Effector CD8-positive, alpha-beta T cell (primary cell): ENCODE measurements at regions not wholly inside any gene's neighbourhood (a gene's known extent, or its start where the extent isn't known, plus 50 kb on each side); places are given as distances from the start of the nearest gene placed in this dataset.
"Not testable (repeated sequence)": the region's sequence is repeated elsewhere in the genome, so short reads cannot be mapped to it uniquely, and the experiment has no call there.

ENCODE experiments used
- DNase-seq: peaks from one replicate; lab custom pipeline; 2025; lab: John Stamatoyannopoulos, UW

DNA sequence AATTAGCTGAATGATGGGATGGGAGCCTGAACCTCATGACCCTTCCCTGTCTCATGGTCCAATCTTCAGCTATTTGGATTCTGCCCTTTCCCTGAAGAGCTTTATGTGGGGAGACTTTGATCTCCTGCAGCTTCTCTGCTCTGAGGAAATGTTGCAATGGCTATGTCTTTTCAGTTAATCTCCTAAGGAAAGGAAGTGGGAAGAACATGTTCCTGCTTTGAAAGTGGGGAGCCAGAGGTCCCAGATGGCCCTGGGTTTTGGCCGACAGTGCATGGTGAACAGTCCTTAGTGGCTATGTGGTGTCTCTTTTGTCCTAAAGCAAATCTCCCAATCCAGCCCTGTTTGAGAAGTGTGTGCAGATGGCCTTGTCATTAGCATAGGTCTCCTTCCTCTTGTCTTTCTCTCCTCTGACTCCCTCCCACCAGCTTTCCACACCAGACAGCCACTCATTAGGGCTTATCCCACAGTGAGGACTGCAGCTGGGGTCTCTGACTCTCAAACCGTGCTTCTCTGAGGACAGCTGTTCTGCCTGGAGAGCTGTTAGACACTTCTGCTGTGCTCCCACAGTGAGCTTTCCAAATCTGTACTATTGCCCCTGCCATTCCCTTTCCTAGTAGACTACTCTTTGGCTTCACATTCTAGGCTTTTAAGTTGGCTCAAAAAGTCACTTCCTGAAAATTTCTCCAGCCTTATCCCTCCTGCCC, 365.8 kb upstream of the UMPS start:
- no peak for DNase-seq

DNA sequence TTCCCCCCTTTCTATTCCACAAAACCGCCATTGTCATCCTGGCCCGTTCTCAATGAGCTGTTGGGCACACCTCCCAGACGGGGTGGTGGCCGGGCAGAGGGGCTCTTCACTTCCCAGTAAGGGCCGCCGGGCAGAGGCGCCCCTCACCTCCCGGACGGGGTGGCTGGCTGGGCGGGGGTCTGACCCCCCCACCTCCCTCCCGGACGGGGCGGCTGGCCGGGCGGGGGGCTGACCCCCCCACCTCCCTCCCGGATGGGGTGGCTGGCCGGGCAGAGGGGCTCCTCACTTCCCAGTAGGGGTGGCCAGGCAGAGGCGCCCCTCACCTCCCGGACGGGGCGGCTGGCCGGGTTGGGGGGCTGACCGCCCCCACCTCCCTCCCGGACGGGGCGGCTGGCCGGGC, 363.6 kb upstream of the UMPS start:
- not testable (repeated sequence) for DNase-seq

DNA sequence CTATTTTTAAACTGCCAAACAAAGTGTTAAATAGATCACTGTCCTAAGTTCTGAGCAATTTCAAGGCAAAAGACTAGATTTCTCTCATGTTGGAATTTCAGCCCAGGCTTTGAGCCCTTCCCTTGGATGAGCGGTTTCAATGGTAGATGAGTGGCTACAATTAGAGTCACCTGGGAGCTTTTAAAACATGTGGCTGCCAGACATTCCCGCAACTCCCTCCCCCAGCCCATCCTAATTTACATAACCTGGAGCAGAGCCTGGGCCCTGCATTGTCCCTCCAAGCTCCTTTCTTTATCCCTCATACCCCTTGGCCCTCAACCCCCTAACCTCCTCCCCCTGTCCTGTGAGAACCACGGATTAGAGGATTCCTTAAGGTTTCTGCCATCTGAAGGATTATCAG, 357.5 kb upstream of the UMPS start:
- no peak for DNase-seq

DNA sequence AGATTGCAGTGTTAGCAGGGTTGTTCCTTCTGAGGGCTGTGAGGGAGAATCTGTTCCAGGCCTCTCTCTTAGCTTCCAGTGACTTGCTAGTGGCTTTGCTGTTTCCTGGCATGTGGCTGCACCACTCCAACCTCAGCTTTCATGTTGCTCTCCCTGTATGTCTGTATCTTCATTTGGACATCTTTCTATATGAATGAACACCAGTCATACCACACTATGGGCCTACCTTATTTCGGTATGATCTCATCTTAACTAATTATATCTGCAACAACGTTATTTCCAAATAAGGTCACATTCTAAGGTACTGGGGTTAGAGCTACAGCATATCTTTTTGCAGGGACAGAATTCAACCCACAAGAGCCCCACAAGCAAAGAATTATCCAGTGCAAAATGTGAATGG, 356.7 kb upstream of the UMPS start:
- no peak for DNase-seq

DNA sequence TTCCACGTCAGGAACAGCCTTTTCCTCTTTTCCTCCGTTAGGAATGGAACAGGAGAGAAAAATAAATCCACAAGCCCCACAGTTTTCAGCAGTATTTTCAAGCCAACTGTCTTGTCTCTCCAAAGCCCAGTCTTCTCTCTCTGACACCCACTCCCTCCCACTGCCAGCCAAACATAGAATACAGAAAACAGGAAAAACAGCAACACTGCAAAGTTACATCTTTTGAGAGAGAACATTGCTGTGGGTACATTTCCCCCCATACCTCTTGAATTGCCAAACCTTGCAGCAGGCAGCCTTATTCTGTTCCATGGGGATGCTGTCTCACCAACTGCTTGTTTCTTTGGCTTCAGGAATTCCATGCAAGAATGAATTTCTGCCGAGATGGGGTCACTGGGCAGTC, 355.7 kb upstream of the UMPS start:
- no peak for DNase-seq

DNA sequence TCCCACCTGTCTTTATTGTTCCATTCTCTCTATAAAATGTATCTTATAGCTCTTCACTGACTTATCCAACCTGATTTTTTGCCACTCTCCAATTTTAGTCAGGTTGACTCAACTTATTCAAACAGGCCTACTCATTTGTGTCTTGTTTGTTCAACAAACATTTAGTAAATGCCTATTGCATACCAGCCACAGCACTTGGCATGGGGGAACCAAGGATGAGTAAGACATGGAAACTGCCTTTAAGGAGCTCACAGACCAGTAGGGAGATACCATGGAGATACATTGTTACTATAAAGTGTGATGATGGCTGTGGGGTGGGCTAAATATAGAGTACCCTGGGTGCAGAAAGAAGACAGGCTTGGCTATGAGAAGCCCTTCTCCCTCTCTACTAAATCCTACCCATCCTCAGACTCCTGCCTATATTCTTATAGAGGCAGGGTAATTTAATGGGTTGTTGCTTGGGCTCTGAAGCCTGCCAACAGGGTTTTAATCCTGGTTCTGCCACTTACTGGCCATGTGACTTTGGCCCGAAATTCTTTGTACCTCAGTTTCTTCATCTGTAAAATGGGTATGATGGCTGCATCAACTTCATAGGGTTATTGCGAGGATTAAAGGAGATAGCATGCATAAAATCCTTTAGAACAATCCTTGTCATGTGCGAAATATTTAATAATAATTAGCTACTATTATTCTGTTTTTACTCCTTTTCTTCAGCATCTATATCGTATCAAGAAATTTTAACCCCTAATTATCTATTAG, 348.5 kb upstream of the UMPS start:
- DNase-seq, result no peak

DNA sequence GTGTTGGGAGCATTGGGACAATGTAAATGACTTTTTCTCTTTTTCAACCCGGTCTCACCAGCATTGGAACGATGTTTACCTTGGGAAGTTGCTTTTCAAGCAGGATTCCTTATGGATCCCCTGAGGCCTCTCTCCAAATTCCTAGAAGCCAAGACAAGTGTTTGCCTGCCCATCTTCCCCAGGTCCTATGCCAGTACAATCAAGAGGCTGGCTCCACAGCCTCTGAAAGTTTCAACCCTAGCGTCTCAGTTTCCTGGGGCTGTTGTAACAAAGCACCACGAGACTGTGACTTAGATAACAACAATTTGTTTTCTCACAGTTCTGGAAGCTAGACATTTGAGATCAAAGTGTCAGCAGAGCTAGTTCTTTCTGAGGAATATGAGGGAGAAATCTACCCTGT, 347.2 kb upstream of the UMPS start:
- no peak for DNase-seq

DNA sequence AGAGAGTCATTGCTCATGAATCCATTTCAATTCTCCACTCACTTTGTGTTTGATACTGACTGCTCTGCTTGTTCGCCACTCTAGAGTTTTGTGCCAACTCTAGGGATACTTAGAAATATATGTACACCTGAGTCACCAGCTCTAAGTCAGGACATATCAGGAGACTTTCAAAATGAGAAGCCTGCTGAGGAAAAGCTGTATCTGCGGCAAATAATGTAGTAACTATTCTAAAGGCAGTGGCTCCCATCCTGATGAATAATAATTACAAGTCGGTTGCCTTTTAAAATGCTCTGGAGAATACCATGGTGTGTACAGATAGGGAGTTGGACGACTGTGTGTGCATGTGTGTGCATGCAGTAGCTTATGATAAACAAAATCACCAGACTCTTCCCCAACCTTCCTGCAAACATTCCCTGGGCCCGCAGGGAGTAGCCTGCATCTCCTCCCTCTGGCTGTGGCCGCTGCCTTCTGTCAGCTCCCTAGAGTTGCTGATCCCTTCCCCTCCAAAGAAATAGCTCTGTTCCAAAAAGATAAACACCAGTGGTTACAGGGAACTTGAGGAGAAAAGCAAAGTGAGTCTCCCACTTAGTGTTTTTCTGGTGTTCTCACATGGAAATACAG, 346.3 kb upstream of the UMPS start:
- no peak for DNase-seq

DNA sequence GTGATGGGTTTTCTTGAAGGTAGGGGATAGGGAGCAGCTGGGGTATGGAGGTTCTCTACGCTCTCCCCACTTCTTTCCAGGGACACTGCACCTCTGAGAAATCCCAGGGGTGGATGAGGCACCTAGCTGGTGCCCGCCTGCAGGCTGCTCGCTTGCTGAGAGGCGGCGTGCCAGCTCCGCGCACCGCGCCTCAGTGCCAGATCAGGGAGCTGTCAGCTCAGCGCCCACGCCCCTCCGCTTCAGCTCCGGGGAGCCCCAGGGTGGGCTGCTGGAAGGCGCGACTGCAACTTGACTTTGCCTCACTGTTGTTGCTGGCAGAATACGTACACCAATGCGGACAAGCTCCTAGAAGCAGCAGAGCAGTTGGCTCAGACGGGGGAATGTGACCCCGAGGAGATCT, 345.7 kb upstream of the UMPS start:
- DNase-seq, result no peak

DNA sequence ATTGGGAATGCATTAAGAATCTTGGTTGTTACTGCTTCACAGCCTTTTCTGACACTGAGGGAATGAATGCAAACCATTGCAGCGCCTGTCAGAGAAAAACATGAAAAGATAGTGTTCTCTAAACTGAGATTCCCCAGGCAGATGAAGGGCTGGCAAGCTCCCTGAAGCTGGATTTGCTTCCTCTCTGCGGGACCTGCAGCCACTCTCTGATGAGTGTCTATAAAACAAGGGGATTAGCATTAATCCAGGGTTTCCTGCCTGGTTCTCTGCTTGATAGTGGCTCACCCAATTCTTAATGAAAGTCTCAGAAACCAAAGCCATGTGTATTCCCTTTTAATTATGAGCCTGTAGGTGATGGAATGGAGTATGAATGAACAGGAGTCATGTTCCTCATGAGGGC, 344.3 kb upstream of the UMPS start:
- DNase-seq, result no peak

DNA sequence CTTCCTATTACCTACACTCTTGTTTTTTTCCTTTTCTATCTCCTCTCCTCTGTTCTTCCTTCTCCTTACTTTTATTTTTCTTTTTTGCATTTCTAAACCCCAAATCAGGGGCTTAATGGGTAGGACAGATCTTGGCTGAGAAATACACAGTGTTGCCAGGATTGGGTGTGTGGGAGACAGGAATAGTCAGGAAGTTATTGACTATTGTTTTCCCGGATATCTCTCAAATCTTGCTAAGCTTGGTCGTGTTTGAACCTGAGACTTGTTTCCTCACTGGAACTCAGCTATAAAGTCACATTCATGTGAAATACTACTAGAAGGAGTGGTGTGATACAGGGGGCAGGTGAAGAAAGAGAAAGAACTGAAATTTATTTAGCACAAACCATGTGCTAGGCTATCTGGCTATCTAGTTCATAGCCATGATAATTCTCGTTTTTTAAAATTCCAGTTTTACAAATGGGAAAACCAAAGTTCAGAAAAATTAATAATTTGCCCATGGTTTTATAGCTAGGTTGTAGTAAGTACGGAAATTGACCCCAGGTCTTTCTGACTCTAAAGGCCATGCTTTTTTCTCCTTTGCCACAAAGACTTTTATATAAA, 343.2 kb upstream of the UMPS start:
- DNase-seq, result no peak

DNA sequence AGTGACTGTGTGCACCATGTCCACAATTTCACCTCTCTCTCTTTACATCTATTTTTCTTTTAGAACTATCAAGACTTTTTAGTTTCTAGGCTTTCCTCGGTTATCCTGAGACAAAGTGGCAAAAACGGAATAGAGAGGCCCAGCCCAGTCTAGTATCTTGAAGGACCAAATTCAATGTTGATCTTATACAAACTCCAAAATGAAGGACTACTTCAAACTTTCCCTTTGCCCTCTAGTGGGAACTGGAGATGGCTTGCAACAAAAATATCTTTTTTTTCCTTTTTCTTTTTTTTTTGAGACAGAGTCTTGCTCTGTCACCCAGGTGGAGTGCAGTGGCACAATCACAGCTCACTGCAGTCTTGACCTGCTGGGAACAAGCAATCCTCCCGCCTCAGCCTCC, 338.5 kb upstream of the UMPS start:
- no peak for DNase-seq

DNA sequence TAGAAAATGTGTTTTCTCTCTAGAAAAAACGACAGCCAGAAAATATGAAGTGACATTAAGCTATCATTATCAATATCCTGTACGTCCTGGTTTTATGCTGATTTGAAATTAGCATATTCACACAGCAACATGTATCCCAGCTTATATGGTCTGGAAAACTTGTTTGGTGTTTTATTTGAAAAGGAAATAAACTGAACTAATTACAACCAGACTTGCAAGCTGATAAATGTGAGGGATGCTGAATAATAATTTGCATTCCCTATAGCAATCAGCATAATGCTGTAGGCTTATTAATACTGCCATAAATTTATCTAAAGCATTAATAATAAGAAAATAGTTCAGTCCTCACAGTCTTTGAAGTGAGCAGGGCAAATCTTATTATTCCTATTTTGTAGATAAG, 336.9 kb upstream of the UMPS start:
- DNase-seq, result no peak

DNA sequence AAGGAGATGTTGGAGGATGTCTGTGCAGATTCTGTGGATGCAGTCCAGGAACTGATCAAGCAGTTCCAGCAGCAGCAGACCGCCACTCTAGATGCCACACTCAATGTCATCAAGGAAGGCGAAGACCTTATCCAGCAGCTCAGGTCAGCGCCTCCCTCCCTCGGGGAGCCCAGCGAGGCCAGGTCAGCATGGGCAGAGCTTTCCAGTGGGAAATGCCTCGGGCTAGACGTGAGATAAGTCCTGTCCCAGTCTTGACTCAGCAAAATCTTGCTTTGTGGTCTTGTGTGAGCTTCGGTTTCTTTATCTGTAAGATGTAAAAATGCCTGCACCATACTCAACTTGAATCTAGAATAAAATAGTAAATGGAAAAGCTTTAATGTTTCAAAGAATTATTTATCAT, 335.1 kb upstream of the UMPS start:
- no peak for DNase-seq

DNA sequence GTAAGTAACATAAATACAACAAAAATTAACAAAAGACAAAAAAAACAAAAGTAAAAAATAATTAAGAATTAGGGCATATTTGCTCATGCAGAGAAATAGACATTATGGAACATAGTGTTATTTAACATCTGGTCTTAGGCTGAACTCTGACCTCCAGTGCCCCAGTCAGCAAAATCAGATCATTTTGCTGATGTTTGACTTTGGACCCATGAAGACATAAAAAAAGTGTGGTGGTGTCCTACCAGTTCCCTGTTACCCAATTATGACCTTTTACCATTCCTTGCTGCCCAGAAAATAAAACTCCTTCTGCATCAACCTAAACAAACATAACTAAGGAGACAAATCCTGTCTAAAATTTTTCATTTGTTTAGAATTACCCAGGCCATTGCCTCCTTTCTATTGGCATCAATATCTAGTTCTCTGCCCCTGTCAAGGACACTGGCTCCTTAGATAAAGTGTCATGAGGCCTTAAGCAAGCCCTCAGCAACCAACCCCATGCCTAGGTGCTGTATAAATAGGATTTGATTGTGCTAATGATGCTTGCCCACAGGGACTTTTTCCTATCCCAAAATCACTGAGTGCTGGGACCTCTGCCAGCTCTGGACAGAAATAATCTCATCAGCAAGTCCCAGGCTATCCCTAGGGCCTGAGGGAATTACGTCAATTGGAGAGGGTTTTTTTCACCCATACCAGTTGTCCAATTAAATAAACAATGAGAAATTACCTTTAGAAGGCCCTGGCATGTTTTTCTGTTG, 334.5 kb upstream of the UMPS start:
- DNase-seq, result no peak

DNA sequence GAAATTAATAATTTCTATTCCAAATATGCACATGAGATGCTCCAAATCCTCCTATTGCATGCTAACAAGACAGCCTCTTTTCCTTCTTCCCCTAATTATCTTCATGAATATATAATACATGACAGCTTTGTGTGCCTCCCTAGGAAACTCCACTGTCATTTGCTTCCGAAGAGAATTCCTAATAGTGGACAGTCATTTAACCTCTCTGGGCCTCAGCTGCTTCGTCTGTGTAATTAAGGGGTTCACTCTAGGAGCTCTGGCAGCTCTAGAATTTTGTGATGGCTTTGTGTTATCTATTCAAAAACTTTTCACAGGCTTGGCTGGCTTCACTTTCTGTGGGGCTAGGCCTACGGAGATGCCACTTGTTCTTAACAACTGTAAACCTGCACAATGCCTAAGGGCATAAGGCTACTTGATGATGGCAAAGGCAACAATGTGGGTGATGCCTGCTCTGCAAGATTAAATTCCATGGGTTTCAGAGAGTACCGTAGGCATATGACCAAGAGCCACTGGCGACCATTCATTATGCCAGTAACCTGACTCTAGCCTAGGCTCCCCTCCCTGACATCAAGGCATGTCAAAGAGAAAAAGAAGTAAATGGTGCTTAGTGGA, 333.8 kb upstream of the UMPS start:
- no peak for DNase-seq

DNA sequence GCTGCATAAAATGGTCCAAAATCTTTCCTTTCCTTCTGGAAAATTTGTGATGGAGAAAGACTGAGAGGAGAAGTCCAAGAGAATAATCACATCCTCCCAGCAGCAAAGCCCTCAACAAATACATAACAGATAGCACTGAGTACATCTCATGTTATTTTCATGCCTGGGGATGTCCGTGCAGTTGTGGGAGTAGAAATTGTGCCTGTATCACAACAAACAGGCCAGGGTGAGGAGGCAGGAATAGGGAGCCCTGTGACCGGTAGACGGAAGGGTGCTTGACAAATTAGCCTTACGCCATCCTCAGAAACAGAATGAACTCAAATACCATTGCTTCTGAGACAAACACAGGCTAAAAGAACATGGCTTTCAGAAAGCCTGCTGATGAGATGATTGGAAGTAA, 333.2 kb upstream of the UMPS start:
- no peak for DNase-seq

DNA sequence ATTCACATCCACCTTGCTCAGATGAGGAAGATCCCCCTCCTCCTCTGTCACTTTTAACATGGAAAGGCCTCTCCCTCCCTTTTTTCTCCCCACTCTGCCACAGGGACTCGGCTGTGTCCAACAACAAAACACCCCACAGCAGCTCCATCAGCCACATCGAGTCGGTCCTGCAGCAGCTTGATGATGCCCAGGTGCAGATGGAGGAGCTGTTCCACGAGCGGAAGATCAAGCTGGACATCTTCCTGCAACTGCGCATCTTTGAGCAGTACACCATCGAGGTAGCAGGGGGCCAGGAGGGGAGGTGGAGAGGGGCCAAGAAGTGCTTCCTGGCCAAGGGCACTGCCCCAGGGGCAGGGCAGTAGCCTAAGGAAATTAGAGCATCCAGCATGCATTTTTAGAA, 331.7 kb upstream of the UMPS start:
- no peak for DNase-seq

DNA sequence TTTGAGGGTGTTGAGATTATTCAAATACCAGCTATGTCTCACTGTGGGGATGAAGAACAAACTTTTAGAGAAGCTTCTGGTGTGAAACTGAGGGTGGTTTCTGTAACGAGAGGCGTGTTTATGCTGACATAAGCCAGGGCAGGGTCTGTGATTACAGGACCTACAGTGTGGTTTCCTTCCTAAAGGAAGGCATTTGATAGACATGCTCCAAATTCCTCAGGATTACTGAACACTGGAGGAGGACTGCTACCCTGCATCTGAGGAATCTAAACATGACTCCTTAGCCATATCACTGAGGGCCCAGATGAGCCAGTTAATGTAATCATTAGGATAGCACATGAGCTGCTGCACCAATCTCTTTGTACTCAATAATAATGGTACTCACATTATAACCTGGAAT, 328.4 kb upstream of the UMPS start:
- DNase-seq, result no peak

DNA sequence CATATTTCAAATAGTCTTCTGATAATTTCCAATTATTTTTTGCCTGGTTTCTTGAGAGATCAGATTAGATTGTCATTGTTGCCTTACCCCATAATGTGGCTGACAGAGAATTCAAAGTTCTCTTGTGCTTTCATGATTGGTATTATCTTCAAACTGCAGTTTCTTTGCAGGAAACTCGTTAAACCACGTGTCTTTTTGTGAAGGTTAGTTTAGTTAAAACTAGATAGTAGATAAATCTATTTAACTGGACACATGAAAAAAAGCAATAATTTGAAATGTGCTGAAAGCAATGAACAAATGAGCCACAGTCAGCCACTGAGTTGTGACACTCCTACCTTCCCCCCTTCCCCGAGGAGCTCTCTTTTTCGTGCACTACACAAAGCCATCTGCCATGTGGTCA, 327.5 kb upstream of the UMPS start:
- DNase-seq, result no peak

DNA sequence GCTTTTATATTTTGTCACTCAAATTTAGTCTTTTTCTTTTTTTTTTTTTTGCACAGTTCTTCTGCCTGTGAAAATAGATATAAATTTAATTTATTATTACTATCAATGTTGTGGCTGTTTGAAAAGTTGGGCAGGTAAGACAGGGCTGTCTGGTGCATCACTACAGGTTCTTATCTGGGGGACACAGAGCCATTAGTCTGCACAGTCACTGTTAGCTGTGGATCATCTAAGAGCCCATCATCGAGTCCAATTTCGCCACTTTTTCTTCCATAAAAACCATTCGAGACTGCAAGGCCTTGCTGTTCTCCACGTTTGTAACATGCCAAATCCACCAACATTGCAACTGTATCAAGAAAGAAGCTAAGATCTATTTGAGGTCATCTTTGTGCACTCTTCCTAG, 325.6 kb upstream of the UMPS start:
- no peak for DNase-seq

DNA sequence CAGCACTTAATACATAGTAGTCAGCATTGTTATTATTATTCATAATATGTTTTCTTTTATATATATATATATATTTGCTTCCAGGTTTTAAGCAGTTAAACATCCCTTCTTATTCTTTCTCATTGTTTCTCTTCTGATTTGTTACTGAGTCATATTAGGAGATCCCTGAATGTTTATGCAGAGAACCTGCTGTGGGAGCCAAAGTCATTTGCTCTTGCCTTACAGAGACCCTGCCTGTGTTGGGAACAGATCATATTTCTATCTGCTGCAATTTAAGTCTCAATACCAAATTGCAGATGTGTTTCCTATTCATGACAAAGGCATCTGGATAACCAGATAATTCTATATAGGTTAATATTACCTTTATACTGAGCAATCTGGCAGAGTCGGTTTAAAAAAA, 323.0 kb upstream of the UMPS start:
- no peak for DNase-seq
